ENCODE measurements at regions not wholly inside any gene's neighbourhood (a gene's known extent, or its start where the extent isn't known, plus 50 kb on each side); places are given as distances from the start of the nearest gene placed in this dataset.

DNA sequence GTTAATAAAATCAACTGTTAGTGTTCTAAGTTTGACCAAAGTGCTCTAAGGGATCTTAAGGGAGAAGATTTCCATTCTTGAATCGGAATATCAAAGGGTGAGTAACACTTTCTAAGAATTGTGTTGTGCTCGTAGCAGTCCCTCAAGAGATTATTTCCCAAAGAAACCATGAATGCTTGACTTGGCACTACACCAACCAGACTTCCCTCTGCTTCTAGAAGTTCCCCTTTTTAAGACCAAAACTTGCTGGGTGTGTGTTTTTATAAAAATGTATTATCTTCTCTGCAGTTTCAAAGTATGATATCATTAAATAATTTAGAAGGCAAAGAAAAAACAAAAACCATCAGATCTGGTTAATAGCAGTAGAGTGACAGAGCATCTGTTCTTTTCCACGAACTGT, 522.0 kb upstream of the FAM98A start:
- H3K4me3 ChIP-seq (ENCODE audit: low read length) = no peak overlapping the region
- TF ChIP-seq ZNF274 (IDR thresholded peaks at IDR 0.05; ENCODE audit: low read depth, low read length) = no peak

- H3K4me3 ChIP-seq (ENCODE audit: low read length) = no peak overlapping the region
- TF ChIP-seq ZNF274 (IDR thresholded peaks at IDR 0.05; ENCODE audit: low read depth, low read length) = no peak
These were observed 516.0 kb upstream of the FAM98A start for GRCh38 chr2:34115076-34115475.

DNA sequence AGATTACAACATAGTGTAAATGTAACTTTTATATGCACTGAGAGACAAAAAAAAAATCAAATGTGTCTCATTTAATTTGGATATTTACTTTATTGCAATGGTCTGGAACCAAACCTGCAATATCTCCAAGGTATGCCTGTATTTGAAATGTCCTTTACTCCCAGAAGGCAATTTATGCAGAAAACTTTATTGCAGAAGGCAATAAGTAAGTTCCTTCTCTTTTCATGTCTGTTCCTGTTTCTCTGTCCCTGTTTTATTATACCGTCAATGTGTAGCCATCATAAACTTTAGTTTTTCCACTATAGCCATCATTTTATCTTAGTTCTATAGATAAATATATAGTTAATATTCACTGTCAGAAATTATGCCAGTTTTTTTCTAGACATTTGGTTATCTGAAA, 513.1 kb upstream of the FAM98A start:
- no peak for TF ChIP-seq ZNF274 (IDR thresholded peaks at IDR 0.05; ENCODE audit: low read depth, low read length)
- H3K4me3 ChIP-seq (ENCODE audit: low read length) = no peak overlapping the region

- TF ChIP-seq ZNF274 (IDR thresholded peaks at IDR 0.05; ENCODE audit: low read depth, low read length) = no peak
- H3K4me3 ChIP-seq (ENCODE audit: low read length) = no peak overlapping the region
These were observed 511.3 kb upstream of the FAM98A start for GRCh38 chr2:34110392-34110791.

- no peak overlapping the region for H3K4me3 ChIP-seq (ENCODE audit: low read length)
- TF ChIP-seq ZNF274 (IDR thresholded peaks at IDR 0.05; ENCODE audit: low read depth, low read length) = no peak
These were observed 508.7 kb upstream of the FAM98A start for GRCh38 chr2:34107811-34108210.

DNA sequence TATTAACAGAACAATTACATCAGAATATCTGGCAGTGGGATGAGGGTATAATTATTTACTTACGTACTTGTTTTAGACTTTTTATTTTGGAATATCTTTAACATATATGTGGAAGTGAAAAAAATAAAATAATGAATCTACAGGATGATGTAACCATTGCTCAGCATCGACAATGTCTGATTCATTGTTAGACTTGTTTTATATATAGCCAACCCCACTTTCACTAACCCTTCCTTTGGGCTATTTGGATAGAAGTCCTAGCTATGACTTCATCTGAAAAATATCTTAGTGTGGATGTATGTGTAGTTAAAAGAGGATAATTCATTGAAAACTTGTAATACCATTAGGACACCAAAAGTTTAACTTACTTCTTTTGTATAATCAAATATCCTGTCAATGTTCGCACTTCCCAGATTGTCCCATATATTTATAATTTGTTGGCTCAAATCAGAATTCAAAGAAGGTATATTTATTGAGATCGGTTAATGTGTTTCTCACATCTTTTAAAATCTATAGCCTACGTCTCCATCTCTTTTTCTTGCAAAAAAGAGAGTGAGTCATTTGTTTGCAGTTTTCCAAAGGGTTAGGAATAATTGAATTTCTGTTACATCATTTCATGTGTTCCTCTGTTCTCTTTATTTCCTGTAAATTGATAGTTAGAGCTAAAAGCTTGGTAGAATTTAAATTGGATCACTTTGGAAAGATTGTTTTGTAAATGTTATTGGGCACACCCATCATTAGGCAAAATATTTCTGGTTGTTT, 506.1 kb upstream of the FAM98A start:
- H3K4me3 ChIP-seq (ENCODE audit: low read length) = no peak overlapping the region
- no peak for TF ChIP-seq ZNF274 (IDR thresholded peaks at IDR 0.05; ENCODE audit: low read depth, low read length)

DNA sequence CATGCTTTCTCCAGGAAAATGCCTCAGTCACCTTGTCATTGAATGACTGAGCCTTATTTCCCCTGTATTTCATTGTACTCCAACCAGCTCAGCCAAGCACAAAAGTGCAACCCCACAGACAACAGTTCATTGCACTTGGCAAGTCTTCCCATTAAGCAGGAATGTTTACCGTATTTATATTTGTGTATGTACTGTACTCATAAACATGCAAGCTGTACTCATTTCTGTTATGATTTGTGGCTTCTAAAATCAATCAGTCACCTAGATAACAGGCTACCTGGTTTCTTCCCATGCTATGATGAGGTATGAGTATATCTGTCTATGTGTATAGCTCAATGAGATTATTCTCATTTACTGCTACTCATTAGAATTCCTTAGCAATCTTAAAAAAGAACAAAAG, 505.5 kb upstream of the FAM98A start:
- no peak for TF ChIP-seq ZNF274 (IDR thresholded peaks at IDR 0.05; ENCODE audit: low read depth, low read length)

GRCh38 chr2:34103437-34103836, 504.3 kb upstream of the FAM98A start:
- TF ChIP-seq ZNF274 (IDR thresholded peaks at IDR 0.05; ENCODE audit: low read depth, low read length) = no peak
- no peak overlapping the region for H3K4me3 ChIP-seq (ENCODE audit: low read length)

More for the DNA sequence above, 505.5 kb upstream of the FAM98A start:
- H3K4me3 ChIP-seq (ENCODE audit: low read length) = no peak overlapping the region

DNA sequence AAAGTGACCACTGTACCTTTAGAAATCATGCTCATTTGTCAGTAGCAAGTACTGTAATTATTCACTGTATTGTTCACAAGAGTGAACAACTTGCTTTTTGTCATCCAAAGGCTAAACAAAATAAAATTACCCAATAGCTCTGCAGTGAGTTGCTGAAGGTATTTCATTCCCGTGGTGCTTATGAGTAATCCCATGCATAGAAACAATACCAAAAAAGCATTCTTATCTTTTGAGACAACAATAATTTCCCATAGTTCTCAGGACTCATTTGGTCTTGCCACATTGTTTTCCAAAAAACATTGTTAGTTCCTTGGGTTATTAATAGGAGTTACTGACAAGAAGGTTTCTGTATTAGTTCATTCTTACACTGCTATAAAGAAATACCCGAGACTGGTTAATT, 503.2 kb upstream of the FAM98A start:
- no peak for TF ChIP-seq ZNF274 (IDR thresholded peaks at IDR 0.05; ENCODE audit: low read depth, low read length)
- no peak overlapping the region for H3K4me3 ChIP-seq (ENCODE audit: low read length)

DNA sequence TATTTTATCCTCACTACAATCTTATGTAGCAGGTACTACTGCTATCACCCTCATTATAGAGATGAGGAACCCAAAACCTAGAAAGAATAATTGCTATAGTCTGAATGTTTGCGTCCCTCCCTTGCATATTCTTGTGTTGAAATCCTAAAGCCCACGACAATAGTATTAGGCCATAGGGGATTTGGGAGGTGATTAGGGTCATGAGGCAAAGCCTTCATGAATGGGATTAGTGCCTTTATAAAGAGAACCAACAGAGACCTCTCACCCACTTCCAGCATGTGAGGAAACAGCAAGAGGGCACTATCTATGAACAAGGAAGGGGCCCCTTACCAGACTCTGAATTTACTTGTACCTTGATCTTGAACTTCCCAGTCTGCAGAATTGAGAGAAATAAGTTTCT, 500.3 kb upstream of the FAM98A start:
- H3K4me3 ChIP-seq (ENCODE audit: low read length) = no peak overlapping the region
- TF ChIP-seq ZNF274 (IDR thresholded peaks at IDR 0.05; ENCODE audit: low read depth, low read length) = no peak

DNA sequence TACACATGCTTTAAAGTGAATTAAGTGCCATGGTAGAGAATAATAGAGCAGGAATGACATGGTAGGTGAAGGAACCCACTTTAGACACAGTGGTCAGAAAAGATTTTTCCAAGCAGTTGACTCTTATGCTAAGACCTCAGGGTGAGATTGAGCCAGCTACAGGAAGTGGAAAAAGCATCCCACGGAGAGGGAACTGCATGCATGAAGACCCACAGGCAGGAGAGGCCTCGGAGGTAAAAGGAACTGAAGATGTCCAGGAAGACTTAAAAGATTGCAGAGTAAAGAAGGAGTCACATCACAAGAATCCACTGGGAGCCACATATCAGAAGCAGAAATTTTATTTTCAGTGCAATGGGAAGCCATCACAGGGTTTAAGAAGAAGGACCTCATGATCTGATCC, 499.2 kb upstream of the FAM98A start:
- no peak overlapping the region for H3K4me3 ChIP-seq (ENCODE audit: low read length)
- no peak for TF ChIP-seq ZNF274 (IDR thresholded peaks at IDR 0.05; ENCODE audit: low read depth, low read length)

GRCh38 chr2:34096562-34097171, 497.6 kb upstream of the FAM98A start:
- no peak for TF ChIP-seq ZNF274 (IDR thresholded peaks at IDR 0.05; ENCODE audit: low read depth, low read length)
- H3K4me3 ChIP-seq (ENCODE audit: low read length) = no peak overlapping the region

DNA sequence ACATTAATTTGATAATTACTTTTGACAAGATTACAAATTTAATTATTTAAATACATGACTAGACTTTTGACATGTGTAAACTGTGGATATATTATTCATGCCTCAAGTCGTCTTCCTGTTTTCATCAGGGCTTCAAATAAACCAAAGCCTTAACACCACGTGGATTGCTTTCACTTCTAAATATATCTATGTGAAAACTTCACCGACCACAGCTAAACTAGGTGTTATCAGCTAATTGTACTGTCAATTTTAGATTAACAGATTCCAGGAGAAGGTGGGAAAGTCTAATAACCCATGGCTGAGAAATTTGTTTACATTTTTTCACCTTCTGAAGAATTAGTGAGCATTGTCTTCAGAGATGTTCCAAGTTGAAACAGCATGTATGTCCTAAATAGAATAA, 494.7 kb upstream of the FAM98A start:
- no peak for TF ChIP-seq ZNF274 (IDR thresholded peaks at IDR 0.05; ENCODE audit: low read depth, low read length)
- no peak overlapping the region for H3K4me3 ChIP-seq (ENCODE audit: low read length)

DNA sequence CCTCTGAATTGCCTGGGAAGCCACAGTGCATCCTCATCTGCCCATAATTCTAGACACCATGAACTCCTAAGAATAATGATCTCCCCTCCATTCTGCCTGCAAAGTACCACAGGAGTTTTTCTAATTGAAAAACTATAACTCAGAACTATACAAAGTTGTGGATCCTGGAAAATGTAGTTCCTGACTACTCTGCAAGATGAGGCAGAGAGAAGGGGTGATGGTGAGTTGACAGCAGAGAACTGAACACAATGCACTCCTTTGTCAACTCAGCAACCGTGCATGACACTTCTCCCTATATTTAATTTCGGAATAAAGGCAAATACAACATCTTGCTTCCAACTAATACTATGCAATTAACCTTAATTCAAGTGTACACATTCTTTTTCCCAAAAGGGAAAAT, 471.1 kb upstream of the FAM98A start:
- TF ChIP-seq ZNF274 (IDR thresholded peaks at IDR 0.05; ENCODE audit: low read depth, low read length) = no peak
- no peak overlapping the region for H3K4me3 ChIP-seq (ENCODE audit: low read length)

- no peak for TF ChIP-seq ZNF274 (IDR thresholded peaks at IDR 0.05; ENCODE audit: low read depth, low read length)
These were observed 470.5 kb upstream of the FAM98A start for GRCh38 chr2:34069604-34070003.

GRCh38 chr2:34050413-34050812, 451.3 kb upstream of the FAM98A start:
- no peak overlapping the region for H3K4me3 ChIP-seq (ENCODE audit: low read length)
- no peak for TF ChIP-seq ZNF274 (IDR thresholded peaks at IDR 0.05; ENCODE audit: low read depth, low read length)

More at GRCh38 chr2:34069604-34070003, 470.5 kb upstream of the FAM98A start:
- H3K4me3 ChIP-seq (ENCODE audit: low read length) = no peak overlapping the region

Measured in GM08714 (cell line).